ENCODE measurements at regions not wholly inside any gene's neighbourhood (a gene's known extent, or its start where the extent isn't known, plus 50 kb on each side); places are given as distances from the start of the nearest gene placed in this dataset.

DNA sequence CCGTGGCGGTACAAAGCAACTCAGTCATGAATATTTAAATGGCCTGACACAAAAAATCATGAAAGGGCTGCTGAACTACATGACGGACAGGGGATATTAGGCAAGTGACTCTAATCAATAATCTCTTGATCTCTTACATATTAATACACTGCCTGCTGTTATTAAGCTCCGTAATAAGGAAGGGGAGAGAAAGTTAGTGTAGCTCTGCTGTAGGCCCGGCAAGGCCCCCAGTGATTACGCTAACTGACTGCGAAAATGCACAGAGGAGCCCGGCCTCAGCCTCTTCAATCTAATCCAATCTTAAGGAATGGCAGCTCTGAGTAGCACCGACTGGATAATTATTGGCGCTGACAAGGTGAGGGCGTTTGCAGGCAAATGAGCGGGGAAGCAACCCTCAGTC is 583.5 kb upstream of the MKI67 start:
- no peak for TF ChIP-seq ZNF507 (tag; conservative IDR thresholded peaks at IDR 0.05)
- TF ChIP-seq ZNF175 (CRISPR knock-in tag; IDR thresholded peaks at IDR 0.05; ENCODE audit: low read depth): no peak
- TF ChIP-seq CEBPB (tag; IDR thresholded peaks at IDR 0.05): no peak
- no peak for TF ChIP-seq POLR2AphosphoS5 (IDR thresholded peaks at IDR 0.05; ENCODE audit: control insufficient read depth, insufficient read depth, low read depth, low read length)
- no peak for TF ChIP-seq ZNF12 (CRISPR knock-in tag; IDR thresholded peaks at IDR 0.05)

All from K562 (cell line).